Activated CD4-positive, alpha-beta memory T cell treated with anti-CD3 and anti-CD28 coated beads, Interleukin-2, amount 10 ng/mL, durations not matched to agents 7 days and 5 days (primary cell): ENCODE measurements at regions not wholly inside any gene's neighbourhood (a gene's known extent, or its start where the extent isn't known, plus 50 kb on each side); places are given as distances from the start of the nearest gene placed in this dataset.
"Not testable (repeated sequence)": the region's sequence is repeated elsewhere in the genome, so short reads cannot be mapped to it uniquely, and the experiment has no call there.

Source experiments
- CTCF ChIA-PET: fragments of 350-600 bp; sonication (Branson Sonifier 250); formaldehyde crosslinking; loops from one replicate; lab custom pipeline; 2021; ENCODE audit warnings: antibody characterized with exemption, inconsistent platforms; lab: Charles Lee
- POLR2A ChIA-PET: fragments of 350-600 bp; sonication (Branson Sonifier 250); formaldehyde crosslinking; loops from one replicate; lab custom pipeline; 2021; ENCODE audit warnings: antibody characterized with exemption; lab: Charles Lee
- DNase-seq: peaks from one replicate; pipeline ENCODE4 v3.0.0-alpha.2; 2020
- H3K27ac Mint-ChIP-seq: one replicate; pipeline ENCODE4 v1.8.0; 2021; ENCODE audit warnings: mild to moderate bottlenecking, mixed read lengths
- H3K27me3 Mint-ChIP-seq: one replicate; pipeline ENCODE4 v1.8.0; 2021; ENCODE audit warnings: mixed read lengths
- H3K36me3 Mint-ChIP-seq: one replicate; pipeline ENCODE4 v1.8.0; 2021; ENCODE audit warnings: low read depth, mixed read lengths
- H3K4me1 Mint-ChIP-seq: one replicate; pipeline ENCODE4 v1.8.0; 2021; ENCODE audit warnings: mixed read lengths
- H3K4me3 Mint-ChIP-seq: one replicate; pipeline ENCODE4 v1.8.0; 2021; ENCODE audit warnings: mild to moderate bottlenecking, mixed read lengths
- H3K9me3 Mint-ChIP-seq: one replicate; pipeline ENCODE4 v1.8.0; 2021; ENCODE audit warnings: mixed read lengths

GRCh38 chr4:75255261-75255660 lies 258.9 kb downstream of the RCHY1 start:
- Mint-ChIP-seq H3K4me1 (no peaks in the 10 kb centered on the region), H3K27me3 (no peaks in the 10 kb centered on the region), H3K36me3 (no peaks in the 10 kb centered on the region), H3K4me3 (no peak overlapping the region), H3K27ac (no peak overlapping the region), H3K9me3 (peaks cover 3% of the 10 kb centered on the region)
- ChIA-PET CTCF (no interaction called here), POLR2A (no interaction called here)
- DNase-seq, result no peak

- POLR2A ChIA-PET, result no interaction called here
- Mint-ChIP-seq H3K9me3 (peaks cover 3% of the 10 kb centered on the region), H3K4me3 (no peak overlapping the region), H3K4me1 (no peaks in the 10 kb centered on the region), H3K36me3 (no peaks in the 10 kb centered on the region), H3K27ac (no peak overlapping the region), H3K27me3 (no peaks in the 10 kb centered on the region)
- CTCF ChIA-PET, result no interaction called here
- no peak for DNase-seq
These were observed 259.5 kb downstream of the RCHY1 start for GRCh38 chr4:75254745-75255144.

- H3K9me3 Mint-ChIP-seq, H3K4me1 Mint-ChIP-seq, POLR2A ChIA-PET, DNase-seq, H3K4me3 Mint-ChIP-seq, CTCF ChIA-PET, H3K27ac Mint-ChIP-seq, H3K27me3 Mint-ChIP-seq, H3K36me3 Mint-ChIP-seq: not testable (repeated sequence)
These were observed 261.1 kb downstream of the RCHY1 start for GRCh38 chr4:75253094-75253493.

- H3K4me1 Mint-ChIP-seq, result no peaks in the 10 kb centered on the region
- DNase-seq, result no peak
- H3K27ac Mint-ChIP-seq, result no peak overlapping the region
- CTCF ChIA-PET, result no interaction called here
- H3K27me3 Mint-ChIP-seq, result no peaks in the 10 kb centered on the region
- H3K36me3 Mint-ChIP-seq, result no peaks in the 10 kb centered on the region
- H3K9me3 Mint-ChIP-seq, result peaks cover 3% of the 10 kb centered on the region
- H3K4me3 Mint-ChIP-seq, result no peak overlapping the region
- POLR2A ChIA-PET, result no interaction called here
These were observed 262.7 kb downstream of the RCHY1 start for GRCh38 chr4:75251547-75251946.

GRCh38 chr4:75249739-75250138 lies 264.5 kb downstream of the RCHY1 start:
- POLR2A ChIA-PET, result no interaction called here
- Mint-ChIP-seq H3K36me3 (no peaks in the 10 kb centered on the region), H3K27me3 (no peaks in the 10 kb centered on the region)

GRCh38 chr4:75248770-75249407 lies 265.3 kb downstream of the RCHY1 start:
- Mint-ChIP-seq H3K4me3 (no peak overlapping the region), H3K27ac (no peak overlapping the region), H3K27me3 (no peaks in the 10 kb centered on the region), H3K9me3 (peaks cover 3% of the 10 kb centered on the region), H3K4me1 (no peaks in the 10 kb centered on the region), H3K36me3 (no peaks in the 10 kb centered on the region)
- DNase-seq, result no peak
- ChIA-PET CTCF (no interaction called here), POLR2A (no interaction called here)

More at GRCh38 chr4:75249739-75250138, 264.5 kb downstream of the RCHY1 start:
- H3K4me1 Mint-ChIP-seq, result no peaks in the 10 kb centered on the region
- no peak overlapping the region for H3K27ac Mint-ChIP-seq
- peaks cover 3% of the 10 kb centered on the region for H3K9me3 Mint-ChIP-seq
- DNase-seq, result no peak
- no peak overlapping the region for H3K4me3 Mint-ChIP-seq
- CTCF ChIA-PET, result no interaction called here

GRCh38 chr4:75244325-75244724 lies 269.9 kb downstream of the RCHY1 start:
- no peak overlapping the region for H3K27ac Mint-ChIP-seq
- ChIA-PET CTCF (no interaction called here), POLR2A (no interaction called here)
- no peak for DNase-seq
- H3K4me3 Mint-ChIP-seq, result no peak overlapping the region
- H3K27me3 Mint-ChIP-seq, result no peaks in the 10 kb centered on the region
- H3K4me1 Mint-ChIP-seq, result no peaks in the 10 kb centered on the region
- no peaks in the 10 kb centered on the region for H3K9me3 Mint-ChIP-seq
- H3K36me3 Mint-ChIP-seq, result no peaks in the 10 kb centered on the region

- H3K9me3 Mint-ChIP-seq, result no peaks in the 10 kb centered on the region
- POLR2A ChIA-PET, result no interaction called here
- H3K36me3 Mint-ChIP-seq, result no peaks in the 10 kb centered on the region
- CTCF ChIA-PET, result no interaction called here
- H3K27ac Mint-ChIP-seq, result no peak overlapping the region
- H3K4me3 Mint-ChIP-seq, result no peak overlapping the region
- DNase-seq, result no peak
- no peaks in the 10 kb centered on the region for H3K27me3 Mint-ChIP-seq
- no peaks in the 10 kb centered on the region for H3K4me1 Mint-ChIP-seq
These were observed 270.6 kb downstream of the RCHY1 start for GRCh38 chr4:75243570-75243969.

GRCh38 chr4:75235359-75235951 lies 278.7 kb downstream of the RCHY1 start:
- Mint-ChIP-seq H3K27ac (no peak overlapping the region), H3K4me1 (no peaks in the 10 kb centered on the region), H3K36me3 (no peaks in the 10 kb centered on the region), H3K27me3 (no peaks in the 10 kb centered on the region), H3K4me3 (no peak overlapping the region), H3K9me3 (no peaks in the 10 kb centered on the region)
- CTCF ChIA-PET, result no interaction called here
- POLR2A ChIA-PET, result no interaction called here
- DNase-seq, result no peak

GRCh38 chr4:75232546-75232945 lies 281.7 kb downstream of the RCHY1 start:
- no peaks in the 10 kb centered on the region for H3K9me3 Mint-ChIP-seq
- ChIA-PET CTCF (no interaction called here), POLR2A (no interaction called here)
- H3K4me1 Mint-ChIP-seq, result no peaks in the 10 kb centered on the region
- DNase-seq, result no peak
- H3K27ac Mint-ChIP-seq, result no peak overlapping the region
- no peak overlapping the region for H3K4me3 Mint-ChIP-seq
- no peaks in the 10 kb centered on the region for H3K36me3 Mint-ChIP-seq
- H3K27me3 Mint-ChIP-seq, result no peaks in the 10 kb centered on the region

- H3K36me3 Mint-ChIP-seq, result no peaks in the 10 kb centered on the region
- H3K4me3 Mint-ChIP-seq, result no peak overlapping the region
- H3K27me3 Mint-ChIP-seq, result no peaks in the 10 kb centered on the region
- H3K9me3 Mint-ChIP-seq, result no peaks in the 10 kb centered on the region
- H3K27ac Mint-ChIP-seq, result no peak overlapping the region
- POLR2A ChIA-PET, result no interaction called here
- CTCF ChIA-PET, result no interaction called here
- H3K4me1 Mint-ChIP-seq, result no peaks in the 10 kb centered on the region
- no peak for DNase-seq
These were observed 284.2 kb downstream of the RCHY1 start for GRCh38 chr4:75229806-75230570.

GRCh38 chr4:75213480-75213879 lies 280.6 kb downstream of the PARM1 start:
- Mint-ChIP-seq H3K9me3 (peaks cover 3% of the 10 kb centered on the region), H3K36me3 (no peaks in the 10 kb centered on the region), H3K27ac (no peak overlapping the region), H3K4me1 (no peaks in the 10 kb centered on the region), H3K27me3 (no peaks in the 10 kb centered on the region), H3K4me3 (no peak overlapping the region)
- POLR2A ChIA-PET, result no interaction called here
- CTCF ChIA-PET, result no interaction called here
- no peak for DNase-seq

- no peak for DNase-seq
- ChIA-PET CTCF (no interaction called here), POLR2A (no interaction called here)
- Mint-ChIP-seq H3K36me3 (no peaks in the 10 kb centered on the region), H3K4me1 (no peaks in the 10 kb centered on the region), H3K9me3 (peaks cover 3% of the 10 kb centered on the region), H3K27me3 (no peaks in the 10 kb centered on the region), H3K27ac (no peak overlapping the region), H3K4me3 (no peak overlapping the region)
These were observed 278.5 kb downstream of the PARM1 start for GRCh38 chr4:75211422-75211821.

GRCh38 chr4:75207902-75208301 lies 275.0 kb downstream of the PARM1 start:
- Mint-ChIP-seq H3K27ac (no peak overlapping the region), H3K27me3 (no peaks in the 10 kb centered on the region), H3K9me3 (no peaks in the 10 kb centered on the region), H3K36me3 (no peaks in the 10 kb centered on the region), H3K4me3 (no peak overlapping the region), H3K4me1 (no peaks in the 10 kb centered on the region)
- ChIA-PET CTCF (no interaction called here), POLR2A (no interaction called here)
- DNase-seq, result no peak
